ENCODE measurements at regions not wholly inside any gene's neighbourhood (a gene's known extent, or its start where the extent isn't known, plus 50 kb on each side); places are given as distances from the start of the nearest gene placed in this dataset.
"Not testable (repeated sequence)": the region's sequence is repeated elsewhere in the genome, so short reads cannot be mapped to it uniquely, and the experiment has no call there.

- H3K9me3 Mint-ChIP-seq (ENCODE audit: unreplicated experiment), result no peaks in the 10 kb centered on the region
- peak overlapping the region; percentile 65 for H3K27ac Mint-ChIP-seq (ENCODE audit: unreplicated experiment)
- TF ChIP-seq CTCF (IDR thresholded peaks at IDR 0.05; ENCODE audit: partially characterized antibody, unreplicated experiment), result no peak
- no peaks in the 10 kb centered on the region for H3K27me3 Mint-ChIP-seq (ENCODE audit: unreplicated experiment)
- H3K36me3 Mint-ChIP-seq (ENCODE audit: unreplicated experiment), result no peaks in the 10 kb centered on the region
- no peak overlapping the region for H3K4me3 Mint-ChIP-seq (ENCODE audit: unreplicated experiment)
- peaks cover 17% of the 10 kb centered on the region for H3K4me1 Mint-ChIP-seq (ENCODE audit: low read depth, unreplicated experiment)
- no peak for DNase-seq
These were observed 110.3 kb upstream of the MAP3K4 start for GRCh38 chr6:160881148-160881808.

GRCh38 chr6:160882006-160882405, 109.6 kb upstream of the MAP3K4 start:
- Mint-ChIP-seq H3K27me3 (ENCODE audit: unreplicated experiment) (no peaks in the 10 kb centered on the region), H3K4me3 (ENCODE audit: unreplicated experiment) (no peak overlapping the region), H3K27ac (ENCODE audit: unreplicated experiment) (peak overlapping the region; percentile 65), H3K4me1 (ENCODE audit: low read depth, unreplicated experiment) (peaks cover 17% of the 10 kb centered on the region), H3K9me3 (ENCODE audit: unreplicated experiment) (no peaks in the 10 kb centered on the region), H3K36me3 (ENCODE audit: unreplicated experiment) (no peaks in the 10 kb centered on the region)
- no peak for TF ChIP-seq CTCF (IDR thresholded peaks at IDR 0.05; ENCODE audit: partially characterized antibody, unreplicated experiment)
- DNase-seq, result no peak

- Mint-ChIP-seq H3K27ac (ENCODE audit: unreplicated experiment) (peak overlapping the region; percentile 38), H3K36me3 (ENCODE audit: unreplicated experiment) (no peaks in the 10 kb centered on the region), H3K9me3 (ENCODE audit: unreplicated experiment) (peaks cover 2% of the 10 kb centered on the region), H3K4me1 (ENCODE audit: low read depth, unreplicated experiment) (peaks cover 17% of the 10 kb centered on the region), H3K27me3 (ENCODE audit: unreplicated experiment) (no peaks in the 10 kb centered on the region), H3K4me3 (ENCODE audit: unreplicated experiment) (no peak overlapping the region)
- no peak for DNase-seq
- TF ChIP-seq CTCF (IDR thresholded peaks at IDR 0.05; ENCODE audit: partially characterized antibody, unreplicated experiment), result no peak
These were observed 108.7 kb upstream of the MAP3K4 start for GRCh38 chr6:160882791-160883279.

- Mint-ChIP-seq H3K4me1 (ENCODE audit: low read depth, unreplicated experiment) (peaks cover 17% of the 10 kb centered on the region), H3K4me3 (ENCODE audit: unreplicated experiment) (no peak overlapping the region), H3K27me3 (ENCODE audit: unreplicated experiment) (no peaks in the 10 kb centered on the region), H3K9me3 (ENCODE audit: unreplicated experiment) (peaks cover 2% of the 10 kb centered on the region), H3K27ac (ENCODE audit: unreplicated experiment) (no peak overlapping the region), H3K36me3 (ENCODE audit: unreplicated experiment) (no peaks in the 10 kb centered on the region)
- no peak for TF ChIP-seq CTCF (IDR thresholded peaks at IDR 0.05; ENCODE audit: partially characterized antibody, unreplicated experiment)
- DNase-seq, result no peak
These were observed 108.0 kb upstream of the MAP3K4 start for GRCh38 chr6:160883560-160883959.

GRCh38 chr6:160883999-160884398, 107.6 kb upstream of the MAP3K4 start:
- H3K9me3 Mint-ChIP-seq (ENCODE audit: unreplicated experiment), result peaks cover 2% of the 10 kb centered on the region
- no peak overlapping the region for H3K27ac Mint-ChIP-seq (ENCODE audit: unreplicated experiment)

GRCh38 chr6:160889148-160889547, 102.4 kb upstream of the MAP3K4 start:
- H3K36me3 Mint-ChIP-seq (ENCODE audit: unreplicated experiment); H3K27ac Mint-ChIP-seq (ENCODE audit: unreplicated experiment); H3K4me1 Mint-ChIP-seq (ENCODE audit: low read depth, unreplicated experiment); H3K9me3 Mint-ChIP-seq (ENCODE audit: unreplicated experiment); DNase-seq; H3K4me3 Mint-ChIP-seq (ENCODE audit: unreplicated experiment); H3K27me3 Mint-ChIP-seq (ENCODE audit: unreplicated experiment): not testable (repeated sequence)

More at GRCh38 chr6:160883999-160884398, 107.6 kb upstream of the MAP3K4 start:
- no peaks in the 10 kb centered on the region for H3K36me3 Mint-ChIP-seq (ENCODE audit: unreplicated experiment)
- H3K4me3 Mint-ChIP-seq (ENCODE audit: unreplicated experiment), result peak overlapping the region; percentile 17
- peaks cover 17% of the 10 kb centered on the region for H3K4me1 Mint-ChIP-seq (ENCODE audit: low read depth, unreplicated experiment)
- TF ChIP-seq CTCF (IDR thresholded peaks at IDR 0.05; ENCODE audit: partially characterized antibody, unreplicated experiment), result no peak
- DNase-seq, result no peak
- no peaks in the 10 kb centered on the region for H3K27me3 Mint-ChIP-seq (ENCODE audit: unreplicated experiment)

All from glutamatergic neuron (in vitro differentiated cells).